GM12878 (cell line): ENCODE measurements at regions not wholly inside any gene's neighbourhood (a gene's known extent, or its start where the extent isn't known, plus 50 kb on each side); places are given as distances from the start of the nearest gene placed in this dataset.

Experiments
- BCL3 ChIP-seq: IDR thresholded peaks from 2 replicates; pipeline ENCODE4 v1.6.1; 2011; ENCODE audit warnings: borderline replicate concordance, low read depth, mild to moderate bottlenecking, moderate library complexity, low read length; ENCODE audit not compliant: insufficient read depth, poor library complexity, severe bottlenecking
- CHD2 ChIP-seq: IDR thresholded peaks from 2 replicates; pipeline ENCODE4 v1.6.1; 2011; ENCODE audit warnings: low read depth, low read length, improper control_type of control experiment, borderline replicate concordance
- GATAD2B ChIP-seq: fragments of 450-650 bp; conservative IDR thresholded peaks from 2 replicates; pipeline ENCODE4 v1.6.1; 2017; ENCODE audit warnings: low read depth, mild to moderate bottlenecking, moderate library complexity
- IRF5 ChIP-seq: fragments of 450-650 bp; IDR thresholded peaks from 2 replicates; pipeline ENCODE4 v1.6.1; 2017; ENCODE audit warnings: borderline replicate concordance
- KDM1A ChIP-seq: fragments of 200-600 bp; sonication (generic); IDR thresholded peaks from 2 replicates; pipeline ENCODE4 v1.6.1; 2016; ENCODE audit warnings: borderline replicate concordance
- NFYB ChIP-seq: IDR thresholded peaks from 2 replicates; pipeline ENCODE4 v1.6.1; 2011; ENCODE audit warnings: low read depth, mild to moderate bottlenecking, low read length, improper control_type of control experiment, moderate library complexity; ENCODE audit not compliant: insufficient read depth
- SREBF1 ChIP-seq: IDR thresholded peaks from 2 replicates; pipeline ENCODE4 v1.6.1; 2012; ENCODE audit warnings: mild to moderate bottlenecking, low read length
- ZBTB33 ChIP-seq: fragments of 450-650 bp; IDR thresholded peaks from 2 replicates; pipeline ENCODE4 v1.6.1; 2017; ENCODE audit warnings: mild to moderate bottlenecking
- TF ChIP-seq, protein P1 (sequence below): fragments of 450-650 bp; IDR thresholded peaks from 2 replicates; pipeline ENCODE4 v1.6.1; 2016; ENCODE audit warnings: mild to moderate bottlenecking

DNA sequence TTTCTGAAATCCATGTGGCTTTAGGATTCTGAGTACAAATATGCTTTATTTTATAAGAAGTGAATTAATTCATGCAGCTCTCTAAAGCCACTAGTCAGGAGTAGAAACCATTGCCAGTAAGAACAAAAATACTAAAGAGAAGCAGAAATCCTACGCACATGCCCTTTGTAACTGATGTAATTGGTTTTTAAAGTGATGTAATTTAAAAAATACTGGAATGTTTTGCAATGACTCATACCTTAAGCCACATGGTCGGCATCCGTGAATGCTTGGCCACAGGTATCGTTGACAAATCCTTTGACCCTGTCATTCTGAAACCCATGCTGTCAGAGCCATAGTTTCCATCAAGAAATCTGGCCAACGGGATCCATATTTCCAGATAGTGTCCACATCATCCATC, 213.3 kb downstream of the ACKR3 start (continued):
- no peak for TF ChIP-seq IRF5
- no peak for TF ChIP-seq ZBTB33
- TF ChIP-seq, protein P1, sequence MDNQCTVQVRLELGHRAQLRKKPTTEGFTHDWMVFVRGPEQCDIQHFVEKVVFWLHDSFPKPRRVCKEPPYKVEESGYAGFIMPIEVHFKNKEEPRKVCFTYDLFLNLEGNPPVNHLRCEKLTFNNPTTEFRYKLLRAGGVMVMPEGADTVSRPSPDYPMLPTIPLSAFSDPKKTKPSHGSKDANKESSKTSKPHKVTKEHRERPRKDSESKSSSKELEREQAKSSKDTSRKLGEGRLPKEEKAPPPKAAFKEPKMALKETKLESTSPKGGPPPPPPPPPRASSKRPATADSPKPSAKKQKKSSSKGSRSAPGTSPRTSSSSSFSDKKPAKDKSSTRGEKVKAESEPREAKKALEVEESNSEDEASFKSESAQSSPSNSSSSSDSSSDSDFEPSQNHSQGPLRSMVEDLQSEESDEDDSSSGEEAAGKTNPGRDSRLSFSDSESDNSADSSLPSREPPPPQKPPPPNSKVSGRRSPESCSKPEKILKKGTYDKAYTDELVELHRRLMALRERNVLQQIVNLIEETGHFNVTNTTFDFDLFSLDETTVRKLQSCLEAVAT, result no peak
- TF ChIP-seq NFYB, result no peak
- no peak for TF ChIP-seq SREBF1
- TF ChIP-seq GATAD2B, result no peak
- no peak for TF ChIP-seq KDM1A
- no peak for TF ChIP-seq CHD2
- no peak for TF ChIP-seq BCL3
